GM06990 (cell line): ENCODE measurements at regions not wholly inside any gene's neighbourhood (a gene's known extent, or its start where the extent isn't known, plus 50 kb on each side); places are given as distances from the start of the nearest gene placed in this dataset.

ENCODE experiments used
- DNase-seq: peaks from one replicate; pipeline ENCODE4 v3.0.0-alpha.2; 2011; ENCODE audit not compliant: insufficient read length; ENCODE audit errors: extremely low read depth
- H3K27me3 ChIP-seq: replicated peaks from 2 replicates; pipeline ENCODE4 v1.6.0; 2011; ENCODE audit warnings: low read length; ENCODE audit not compliant: control insufficient read depth, insufficient read depth
- H3K36me3 ChIP-seq: 2 replicates; pipeline ENCODE4 v1.5.1; 2011; ENCODE audit warnings: low read length; ENCODE audit not compliant: control insufficient read depth, insufficient read depth
- H3K4me3 ChIP-seq: replicated peaks from 2 replicates; pipeline ENCODE4 v1.5.1; 2011; ENCODE audit warnings: low read depth, mild to moderate bottlenecking, control low read depth, low read length
- CTCF ChIP-seq: IDR thresholded peaks from 2 replicates; pipeline ENCODE4 v1.5.1; 2011; ENCODE audit warnings: low read length, control low read depth, mild to moderate bottlenecking, inconsistent platforms; ENCODE audit not compliant: insufficient read depth, poor library complexity, severe bottlenecking

- no peaks in the 10 kb centered on the region for H3K27me3 ChIP-seq
- H3K36me3 ChIP-seq, result no peaks in the 10 kb centered on the region
- no peak for TF ChIP-seq CTCF
- H3K4me3 ChIP-seq, result no peak overlapping the region
- no peak for DNase-seq
These were observed 338.3 kb upstream of the FSTL5 start for GRCh38 chr4:162502109-162502508.

GRCh38 chr4:162499478-162499877 lies 335.7 kb upstream of the FSTL5 start:
- Histone ChIP-seq H3K4me3 (no peak overlapping the region), H3K36me3 (no peaks in the 10 kb centered on the region), H3K27me3 (no peaks in the 10 kb centered on the region)
- TF ChIP-seq CTCF, result peak; percentile 24
- no peak for DNase-seq

- Histone ChIP-seq H3K36me3 (no peaks in the 10 kb centered on the region), H3K4me3 (no peak overlapping the region), H3K27me3 (no peaks in the 10 kb centered on the region)
- no peak for DNase-seq
- no peak for TF ChIP-seq CTCF
These were observed 334.4 kb upstream of the FSTL5 start for GRCh38 chr4:162498168-162498567.

- no peaks in the 10 kb centered on the region for H3K36me3 ChIP-seq
- DNase-seq, result no peak
- TF ChIP-seq CTCF, result peak; percentile 53
- H3K4me3 ChIP-seq, result no peak overlapping the region
- H3K27me3 ChIP-seq, result no peaks in the 10 kb centered on the region
These were observed 333.9 kb upstream of the FSTL5 start for GRCh38 chr4:162497564-162498167.

GRCh38 chr4:162494935-162495334 lies 331.1 kb upstream of the FSTL5 start:
- TF ChIP-seq CTCF, result no peak
- Histone ChIP-seq H3K4me3 (no peak overlapping the region), H3K27me3 (no peaks in the 10 kb centered on the region), H3K36me3 (no peaks in the 10 kb centered on the region)
- no peak for DNase-seq

- no peak for DNase-seq
- no peaks in the 10 kb centered on the region for H3K27me3 ChIP-seq
- no peak overlapping the region for H3K4me3 ChIP-seq
- no peak for TF ChIP-seq CTCF
- H3K36me3 ChIP-seq, result no peaks in the 10 kb centered on the region
These were observed 321.7 kb upstream of the FSTL5 start for GRCh38 chr4:162485486-162485885.
